ENCODE measurements at regions not wholly inside any gene's neighbourhood (a gene's known extent, or its start where the extent isn't known, plus 50 kb on each side); places are given as distances from the start of the nearest gene placed in this dataset.

DNA sequence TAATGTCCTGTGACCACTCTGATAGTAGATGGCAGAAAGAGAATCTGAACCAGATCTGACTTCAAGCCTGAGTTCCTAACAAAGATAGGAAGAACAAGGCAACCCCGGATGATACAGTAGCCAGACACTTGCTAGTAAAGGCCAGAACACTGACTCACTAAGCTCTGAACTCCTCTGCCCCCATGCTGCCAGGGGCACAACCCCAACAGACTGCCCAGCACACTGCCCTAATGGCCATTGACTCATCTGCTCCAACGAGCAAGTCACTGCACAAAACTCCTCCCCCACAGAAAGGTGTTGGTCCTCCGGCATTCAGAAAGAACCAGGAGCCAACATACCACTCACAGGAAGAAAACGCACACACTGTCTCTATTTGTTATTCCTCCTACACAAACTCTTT, 179.6 kb upstream of the NUDT4 start:
- Histone ChIP-seq H3K27ac (no peak overlapping the region), H3K36me3 (no peaks in the 10 kb centered on the region), H3K4me3 (no peak overlapping the region), H3K9me3 (peaks cover 0 to 3% (median 0%) of the 10 kb centered on the region in 11 donors), H3K4me1 (peaks cover 0 to 26% (median 8%) of the 10 kb centered on the region in 9 donors), H3K27me3 (no peaks in the 10 kb centered on the region)
- ATAC-seq = peak in 1 of 8 donors; percentile 54
- no peak for DNase-seq
- WGBS, 2 donors = 68 to 74% methylated on average over 4 of the region's 4 CpGs
- TF ChIP-seq, protein P1, sequence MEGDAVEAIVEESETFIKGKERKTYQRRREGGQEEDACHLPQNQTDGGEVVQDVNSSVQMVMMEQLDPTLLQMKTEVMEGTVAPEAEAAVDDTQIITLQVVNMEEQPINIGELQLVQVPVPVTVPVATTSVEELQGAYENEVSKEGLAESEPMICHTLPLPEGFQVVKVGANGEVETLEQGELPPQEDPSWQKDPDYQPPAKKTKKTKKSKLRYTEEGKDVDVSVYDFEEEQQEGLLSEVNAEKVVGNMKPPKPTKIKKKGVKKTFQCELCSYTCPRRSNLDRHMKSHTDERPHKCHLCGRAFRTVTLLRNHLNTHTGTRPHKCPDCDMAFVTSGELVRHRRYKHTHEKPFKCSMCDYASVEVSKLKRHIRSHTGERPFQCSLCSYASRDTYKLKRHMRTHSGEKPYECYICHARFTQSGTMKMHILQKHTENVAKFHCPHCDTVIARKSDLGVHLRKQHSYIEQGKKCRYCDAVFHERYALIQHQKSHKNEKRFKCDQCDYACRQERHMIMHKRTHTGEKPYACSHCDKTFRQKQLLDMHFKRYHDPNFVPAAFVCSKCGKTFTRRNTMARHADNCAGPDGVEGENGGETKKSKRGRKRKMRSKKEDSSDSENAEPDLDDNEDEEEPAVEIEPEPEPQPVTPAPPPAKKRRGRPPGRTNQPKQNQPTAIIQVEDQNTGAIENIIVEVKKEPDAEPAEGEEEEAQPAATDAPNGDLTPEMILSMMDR (IDR thresholded peaks at IDR 0.05) = no peak
- intact Hi-C loops (cut with DNase I) = no loop called here

DNA sequence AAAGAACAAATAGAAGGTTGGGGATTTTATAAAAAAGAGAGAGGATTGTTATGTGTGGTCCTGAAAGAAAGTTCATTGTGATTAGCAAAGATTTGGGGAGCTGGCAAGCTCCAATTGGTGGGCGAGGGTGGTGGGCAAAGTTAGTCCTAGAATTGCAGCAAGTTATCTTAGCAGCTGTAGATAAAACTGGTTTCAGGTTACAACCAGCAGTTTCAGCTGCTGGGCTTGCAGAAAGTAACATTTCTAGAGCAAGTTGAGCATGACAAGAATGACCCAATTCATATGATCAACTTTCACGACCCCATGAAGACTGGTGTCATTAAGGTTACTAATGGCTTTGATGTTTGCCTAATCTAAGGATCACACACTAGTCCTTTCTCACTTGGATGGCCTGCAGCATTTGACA, 177.9 kb upstream of the NUDT4 start:
- H3K27ac ChIP-seq = no peak overlapping the region
- H3K4me1 ChIP-seq = peaks cover 0 to 27% (median 8%) of the 10 kb centered on the region in 9 donors
- TF ChIP-seq, protein P1 (IDR thresholded peaks at IDR 0.05) = no peak
- WGBS, 2 donors = 29 to 44% methylated on average over 2 of the region's 2 CpGs
- no peak overlapping the region for H3K4me3 ChIP-seq
- no peaks in the 10 kb centered on the region for H3K9me3 ChIP-seq
- ATAC-seq (no peak), DNase-seq (no peak)
- intact Hi-C loops (cut with DNase I) = no loop called here
- H3K36me3 ChIP-seq = no peaks in the 10 kb centered on the region
- H3K27me3 ChIP-seq = no peaks in the 10 kb centered on the region

DNA sequence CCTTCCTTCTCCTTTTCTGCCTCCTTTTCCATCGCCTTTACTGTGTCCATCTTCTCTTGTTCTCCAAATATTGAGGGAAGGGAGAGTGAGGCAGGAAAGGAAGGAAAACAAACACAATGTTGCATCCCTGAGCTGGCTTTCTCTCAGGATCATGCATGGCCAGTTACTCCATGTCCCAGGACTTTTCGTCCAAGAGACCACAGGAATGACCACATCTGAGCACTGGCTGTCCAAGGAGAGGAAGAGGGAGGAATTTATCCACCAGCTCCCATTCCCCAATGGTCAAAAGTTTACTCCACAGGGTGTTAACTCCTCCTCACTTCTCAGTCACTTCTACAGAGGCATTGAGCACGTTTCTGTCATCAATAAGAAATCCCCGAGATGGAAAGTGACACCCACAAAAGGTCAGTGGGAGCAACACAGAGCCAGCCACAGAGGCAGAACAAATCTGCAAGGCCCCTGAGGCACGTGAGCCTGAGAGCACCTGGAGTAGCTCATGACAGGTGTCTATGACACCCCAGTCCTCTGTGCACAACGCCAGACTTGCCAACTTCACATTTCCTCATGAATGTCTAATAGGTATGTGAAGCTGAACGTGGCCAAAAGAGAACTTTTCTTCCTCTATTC, 177.3 kb upstream of the NUDT4 start:
- Histone ChIP-seq H3K27me3 (no peaks in the 10 kb centered on the region), H3K4me3 (no peak overlapping the region), H3K36me3 (no peaks in the 10 kb centered on the region), H3K27ac (no peak overlapping the region), H3K4me1 (peaks cover 0 to 26% (median 8%) of the 10 kb centered on the region in 9 donors), H3K9me3 (no peaks in the 10 kb centered on the region)
- intact Hi-C loops (cut with DNase I) = no loop called here
- DNase-seq (no peak), ATAC-seq (peak in 1 of 8 donors; percentile 41)
- WGBS, 2 donors = 61 to 70% methylated on average over 7 of the region's 7 CpGs
- TF ChIP-seq, protein P1 (IDR thresholded peaks at IDR 0.05) = no peak

DNA sequence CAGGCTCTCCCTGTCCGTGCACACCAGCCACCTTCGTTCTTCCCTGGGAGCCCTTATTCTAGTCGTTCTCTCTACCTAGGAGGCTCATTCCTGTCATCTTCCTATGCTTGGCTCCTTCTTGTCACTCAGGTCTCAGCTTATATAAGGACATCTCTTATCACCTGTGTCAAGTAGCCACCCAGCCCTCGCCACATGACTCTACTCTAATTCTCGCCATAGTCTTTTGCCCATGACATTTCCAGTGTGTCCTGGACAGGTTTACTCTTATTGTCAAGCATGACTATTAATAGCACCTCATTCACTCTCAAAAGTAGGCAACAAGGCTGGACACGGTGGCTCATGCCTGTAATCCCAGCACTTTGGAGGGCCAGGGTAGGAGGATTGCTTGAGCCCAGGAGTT, 175.7 kb upstream of the NUDT4 start:
- intact Hi-C loops (cut with DNase I) = no loop called here
- TF ChIP-seq, protein P1 (IDR thresholded peaks at IDR 0.05) = no peak
- Histone ChIP-seq H3K9me3 (no peaks in the 10 kb centered on the region), H3K4me3 (no peak overlapping the region), H3K27ac (peak overlapping the region in 8 of 10 donors; percentile 14 to 39 (median 25)), H3K36me3 (no peaks in the 10 kb centered on the region), H3K4me1 (peaks cover 0 to 19% (median 6%) of the 10 kb centered on the region in 9 donors), H3K27me3 (no peaks in the 10 kb centered on the region)
- DNase-seq (peak in 1 of 2 donors; percentile 24), ATAC-seq (peak; percentile 25 to 91 (median 81))
- 52 to 75% methylated on average over 6 of the region's 6 CpGs for WGBS, 2 donors

All from heart right ventricle (tissue), 16 donors.